Omental fat pad (tissue), 3 donors: ENCODE measurements at regions not wholly inside any gene's neighbourhood (a gene's known extent, or its start where the extent isn't known, plus 50 kb on each side); places are given as distances from the start of the nearest gene placed in this dataset.
"Not testable (repeated sequence)": the region's sequence is repeated elsewhere in the genome, so short reads cannot be mapped to it uniquely, and the experiment has no call there.

ENCODE experiments used
- ATAC-seq: fragments of 150-250 bp; one replicate; pipeline ENCODE4 v1.9.1; 2016; ENCODE audit warnings: mild to moderate bottlenecking, moderate library complexity; ENCODE audit not compliant: low FRiP score
- DNase-seq: peaks from one replicate; pipeline ENCODE4 v3.0.0-alpha.2; 2019; ENCODE audit warnings: low spot score
- TF ChIP-seq, protein P1 (sequence below), 3 donors: fragments of 450-650 bp; IDR thresholded peaks; one replicate each; pipeline ENCODE4 v1.5.1; 2016 to 2017; ENCODE audit warnings: antibody characterized with exemption in 3 of 3, mild to moderate bottlenecking in 3 of 3, moderate library complexity in 2 of 3

DNA sequence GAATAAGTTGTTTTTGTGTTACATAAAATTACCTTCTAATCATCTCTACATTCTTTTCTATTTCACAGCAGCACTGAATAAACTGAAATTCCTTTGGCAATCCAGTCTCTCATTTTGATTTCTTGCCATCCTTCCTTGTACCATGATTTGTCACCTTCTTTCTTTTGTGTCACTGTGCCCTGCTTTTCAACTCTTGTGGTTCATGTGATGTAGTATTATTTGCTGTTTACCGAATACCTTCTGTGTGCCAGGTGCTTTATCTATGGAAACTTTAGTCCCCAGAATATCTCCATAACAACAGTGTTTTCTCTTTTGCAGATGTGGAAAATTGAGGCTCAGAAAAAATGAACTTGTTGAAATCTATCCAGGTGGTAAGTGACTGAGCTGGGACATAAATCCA is 220.3 kb downstream of the STK31 start:
- TF ChIP-seq, protein P1, sequence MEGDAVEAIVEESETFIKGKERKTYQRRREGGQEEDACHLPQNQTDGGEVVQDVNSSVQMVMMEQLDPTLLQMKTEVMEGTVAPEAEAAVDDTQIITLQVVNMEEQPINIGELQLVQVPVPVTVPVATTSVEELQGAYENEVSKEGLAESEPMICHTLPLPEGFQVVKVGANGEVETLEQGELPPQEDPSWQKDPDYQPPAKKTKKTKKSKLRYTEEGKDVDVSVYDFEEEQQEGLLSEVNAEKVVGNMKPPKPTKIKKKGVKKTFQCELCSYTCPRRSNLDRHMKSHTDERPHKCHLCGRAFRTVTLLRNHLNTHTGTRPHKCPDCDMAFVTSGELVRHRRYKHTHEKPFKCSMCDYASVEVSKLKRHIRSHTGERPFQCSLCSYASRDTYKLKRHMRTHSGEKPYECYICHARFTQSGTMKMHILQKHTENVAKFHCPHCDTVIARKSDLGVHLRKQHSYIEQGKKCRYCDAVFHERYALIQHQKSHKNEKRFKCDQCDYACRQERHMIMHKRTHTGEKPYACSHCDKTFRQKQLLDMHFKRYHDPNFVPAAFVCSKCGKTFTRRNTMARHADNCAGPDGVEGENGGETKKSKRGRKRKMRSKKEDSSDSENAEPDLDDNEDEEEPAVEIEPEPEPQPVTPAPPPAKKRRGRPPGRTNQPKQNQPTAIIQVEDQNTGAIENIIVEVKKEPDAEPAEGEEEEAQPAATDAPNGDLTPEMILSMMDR (IDR thresholded peaks at IDR 0.05) = no peak
- DNase-seq (no peak), ATAC-seq (no peak)

DNA sequence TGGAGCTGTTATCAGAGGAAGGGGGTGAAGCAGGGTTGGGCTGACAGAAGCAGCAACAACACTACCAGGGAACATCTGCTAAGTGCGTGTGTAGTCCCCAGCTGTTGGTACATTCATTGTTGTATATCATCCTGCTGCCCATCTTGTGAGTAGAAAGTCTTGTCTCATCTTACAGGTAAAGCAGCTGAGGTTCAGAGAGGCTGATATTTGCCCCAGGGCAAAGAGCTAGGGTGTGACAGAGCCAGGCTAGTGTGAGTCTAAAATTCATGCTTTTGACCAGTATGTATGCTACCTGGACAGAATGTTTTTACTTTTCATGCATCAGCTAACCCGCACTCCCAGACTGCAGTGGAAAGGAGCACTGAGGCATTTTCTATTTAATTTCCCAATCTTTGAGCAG is 221.6 kb downstream of the STK31 start:
- TF ChIP-seq, protein P1 (IDR thresholded peaks at IDR 0.05) = no peak
- DNase-seq = no peak
- ATAC-seq = no peak

DNA sequence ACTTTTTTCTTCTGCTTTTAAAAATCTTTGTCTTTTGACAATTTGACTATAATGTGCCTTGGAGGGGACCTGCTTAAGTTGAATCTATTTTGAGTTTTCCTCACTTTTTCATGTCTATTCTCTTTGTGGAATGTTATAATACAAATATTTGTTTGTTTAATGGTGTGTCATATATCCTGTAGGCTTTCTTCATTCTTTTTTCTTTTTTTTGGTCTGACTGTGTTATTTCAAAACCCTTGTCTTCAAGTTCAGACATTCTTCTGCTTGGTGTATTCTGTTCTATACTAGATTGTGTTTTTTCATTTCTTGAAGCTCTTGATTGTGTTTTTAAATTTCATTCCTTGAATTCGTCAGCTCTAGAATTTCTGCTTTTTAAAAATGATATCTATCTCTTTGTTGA is 228.2 kb downstream of the STK31 start:
- ATAC-seq (no peak), DNase-seq (no peak)
- TF ChIP-seq, protein P1 (IDR thresholded peaks at IDR 0.05) = no peak

DNA sequence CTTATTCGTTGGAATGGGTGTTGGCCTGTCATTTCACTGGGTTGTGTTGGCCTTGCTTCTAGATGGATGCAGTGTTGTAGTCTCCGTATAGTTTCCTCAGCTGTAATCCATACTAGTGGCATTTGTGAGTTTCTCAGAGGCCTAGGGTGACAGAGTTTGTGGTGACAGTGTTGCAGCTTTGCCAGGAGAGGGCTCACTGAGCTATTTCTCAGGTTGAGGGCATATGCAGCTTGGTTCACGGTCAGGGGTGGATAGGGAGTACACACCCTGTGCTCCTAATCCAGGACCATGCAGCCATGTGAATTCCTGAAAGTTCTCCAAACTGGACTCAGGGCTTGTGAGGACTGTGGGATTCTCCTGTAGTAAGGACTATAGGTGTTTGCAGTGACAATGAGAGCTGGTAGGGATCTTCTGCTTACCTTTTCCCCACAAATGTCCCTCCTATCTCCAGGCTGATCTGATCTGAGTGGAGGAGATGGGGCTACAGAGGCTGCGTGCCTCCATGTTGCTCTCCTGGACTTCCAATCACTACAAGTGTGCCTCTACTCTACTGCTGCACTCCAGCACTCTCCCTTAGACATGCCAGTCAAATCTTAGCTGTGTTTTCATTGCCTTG is 229.0 kb downstream of the STK31 start:
- no peak for ATAC-seq
- TF ChIP-seq, protein P1 (IDR thresholded peaks at IDR 0.05) = no peak

DNA sequence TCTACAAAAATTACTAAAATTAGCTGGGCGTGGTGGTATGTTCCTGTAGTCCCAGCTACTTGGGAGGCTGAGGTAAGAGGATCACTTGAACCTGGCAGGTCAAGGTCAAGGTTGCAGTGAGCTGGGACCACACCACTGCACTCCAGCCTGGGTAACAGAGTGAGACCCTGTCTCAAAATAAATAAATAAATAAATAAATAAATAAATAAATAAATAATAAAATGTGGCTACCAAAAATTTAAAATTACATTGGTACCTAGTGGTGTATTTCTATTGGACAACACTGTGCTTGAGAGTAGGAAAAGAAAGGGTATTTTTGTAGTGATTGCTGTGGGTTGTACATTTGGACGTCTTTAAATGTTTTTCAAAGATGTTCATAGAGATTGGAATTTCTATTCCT is 229.7 kb downstream of the STK31 start:
- ATAC-seq, DNase-seq: not testable (repeated sequence)

More for the DNA sequence above, 229.0 kb downstream of the STK31 start:
- DNase-seq = no peak

DNA sequence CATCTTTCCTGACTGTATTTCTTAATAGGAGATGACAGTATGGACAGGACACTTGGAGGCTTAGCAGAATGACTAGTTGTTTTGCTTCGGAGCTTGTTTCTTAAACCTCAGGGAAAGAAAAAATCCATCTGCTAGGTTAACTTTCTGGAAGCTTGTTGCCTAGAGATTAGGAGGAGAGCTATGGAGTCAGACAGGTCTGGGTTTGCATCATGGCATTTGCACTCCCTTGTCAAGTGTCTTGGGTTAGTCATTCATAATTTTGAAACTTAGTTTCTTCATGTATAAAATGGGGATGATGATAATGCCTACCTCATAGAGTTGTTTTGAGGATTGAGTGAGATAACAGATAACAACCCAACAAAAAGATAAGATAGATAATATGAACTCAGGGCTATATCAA is 231.5 kb downstream of the STK31 start:
- TF ChIP-seq, protein P1 (IDR thresholded peaks at IDR 0.05) = no peak
- DNase-seq (no peak), ATAC-seq (no peak)

DNA sequence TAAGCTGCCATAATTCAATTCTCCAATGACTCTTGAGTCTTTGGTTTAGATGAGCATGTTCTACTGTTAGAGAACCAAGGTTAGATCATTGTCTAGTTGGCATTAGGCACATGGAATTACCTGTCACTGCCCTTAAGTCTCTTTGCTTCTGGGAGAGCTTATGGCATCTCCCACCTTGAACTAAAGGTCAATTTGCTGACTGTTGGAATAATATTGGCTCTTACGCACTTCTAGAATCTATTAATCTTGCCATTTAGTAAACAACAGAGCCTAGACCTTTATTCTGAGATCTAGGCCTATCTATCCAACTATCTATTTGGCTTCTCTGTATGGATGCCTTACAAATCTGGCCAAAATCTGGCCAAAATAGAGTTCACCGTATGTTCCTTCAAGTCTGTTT is 232.0 kb downstream of the STK31 start:
- DNase-seq (no peak), ATAC-seq (no peak)
- TF ChIP-seq, protein P1 (IDR thresholded peaks at IDR 0.05) = no peak
